HG03378 (cell line): ENCODE measurements at regions not wholly inside any gene's neighbourhood (a gene's known extent, or its start where the extent isn't known, plus 50 kb on each side); places are given as distances from the start of the nearest gene placed in this dataset.

Source experiments
- ATAC-seq: cut with Tn5 transposase; IDR thresholded peaks from one replicate; pipeline ENCODE4 v1.9.1; 2021; ENCODE audit warnings: mild to moderate bottlenecking, moderate library complexity; ENCODE audit not compliant: unreplicated experiment

GRCh38 chr13:105442040-105442439, 1093.4 kb downstream of the EFNB2 start:
- ATAC-seq: no peak

DNA sequence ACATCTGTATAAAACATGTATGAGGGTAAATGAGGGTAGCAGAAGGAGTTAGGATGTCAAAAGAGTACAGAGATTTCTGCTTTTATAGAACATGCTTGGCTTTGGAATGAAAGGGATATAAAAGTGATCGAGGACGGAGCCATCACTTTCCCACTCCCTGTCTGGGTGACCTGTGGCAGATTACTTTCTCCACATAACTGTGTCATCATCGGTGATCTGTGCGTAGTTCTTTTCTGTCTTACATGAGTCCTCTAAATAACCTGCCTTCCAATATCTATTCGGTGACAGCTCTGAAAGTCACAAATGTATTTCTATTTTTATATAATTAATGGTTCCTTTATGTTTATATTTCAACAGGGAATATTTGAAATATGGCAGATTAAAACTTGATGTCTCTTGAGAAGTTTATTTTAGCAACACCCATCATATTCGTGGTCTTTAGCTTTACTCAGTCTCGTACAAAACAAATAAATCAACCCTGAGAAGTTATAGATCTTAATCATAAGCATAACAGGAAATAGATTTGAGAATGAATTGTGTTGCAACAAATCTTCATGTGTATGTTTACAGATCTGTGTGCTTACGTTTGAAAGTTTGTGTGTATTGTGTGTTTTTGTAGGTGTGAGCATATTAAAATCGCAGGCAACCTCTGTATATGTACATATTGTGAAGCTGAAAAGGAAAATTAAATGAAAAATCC, 1094.3 kb downstream of the EFNB2 start:
- ATAC-seq: no peak

- ATAC-seq: no peak
These were observed 1098.5 kb downstream of the EFNB2 start for GRCh38 chr13:105436943-105437342.

DNA sequence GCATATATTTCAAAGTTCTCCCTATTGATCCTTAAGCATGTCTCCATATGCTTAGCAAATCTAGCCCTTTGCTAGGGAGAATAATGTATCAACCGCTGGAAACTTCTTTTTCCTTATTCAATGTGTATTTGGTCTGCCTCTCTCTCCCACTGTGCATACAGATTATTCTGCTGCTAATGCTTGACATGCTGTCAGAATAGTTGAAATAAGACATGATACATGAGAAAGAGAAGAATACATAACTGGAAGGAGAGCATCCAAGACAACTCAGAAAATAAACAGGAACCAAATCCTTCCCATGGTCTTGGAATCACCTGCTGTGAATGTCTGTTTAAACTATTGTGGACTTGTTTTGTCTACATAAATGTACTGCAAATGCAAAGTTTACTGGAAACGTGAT, 1103.0 kb downstream of the EFNB2 start:
- ATAC-seq: no peak

GRCh38 chr13:105428811-105429210, 1106.7 kb downstream of the EFNB2 start:
- no peak for ATAC-seq

DNA sequence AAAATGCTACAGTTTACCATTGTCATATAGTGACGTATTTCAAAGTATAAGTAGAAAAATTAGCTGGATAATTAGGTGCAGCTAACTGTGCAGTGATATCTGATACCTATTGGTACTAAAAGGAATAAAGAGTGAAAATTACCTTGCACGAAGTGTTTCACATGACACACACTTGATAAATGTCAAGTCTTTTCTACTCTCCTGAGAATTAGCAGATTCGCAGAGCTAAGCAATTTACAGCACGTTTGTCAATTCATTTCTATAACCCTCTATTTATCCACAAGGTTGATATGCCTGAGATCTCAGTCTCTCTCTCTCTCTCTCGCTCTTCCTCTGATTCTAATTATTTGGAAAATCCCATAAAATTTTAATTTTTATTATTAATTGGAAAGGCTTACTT, 1109.0 kb downstream of the EFNB2 start:
- ATAC-seq: no peak

DNA sequence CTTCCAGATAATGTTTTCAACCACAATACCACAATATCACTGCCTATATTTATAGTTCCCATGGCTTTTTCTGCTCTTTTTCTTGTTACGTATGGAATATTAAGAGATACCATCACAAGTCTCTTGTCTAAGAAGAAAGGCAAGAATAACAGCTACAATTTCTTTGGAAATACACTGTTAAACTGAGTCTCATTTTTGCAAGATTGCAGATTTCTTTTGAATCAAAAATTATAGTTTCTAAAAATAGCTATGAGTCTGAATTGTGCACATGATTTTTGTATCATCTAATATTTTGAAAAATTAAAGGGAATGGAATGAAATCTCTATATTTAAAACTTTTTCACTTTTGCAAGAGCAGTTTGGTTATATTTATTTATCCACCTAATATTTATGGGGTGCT, 1120.8 kb downstream of the EFNB2 start:
- no peak for ATAC-seq

DNA sequence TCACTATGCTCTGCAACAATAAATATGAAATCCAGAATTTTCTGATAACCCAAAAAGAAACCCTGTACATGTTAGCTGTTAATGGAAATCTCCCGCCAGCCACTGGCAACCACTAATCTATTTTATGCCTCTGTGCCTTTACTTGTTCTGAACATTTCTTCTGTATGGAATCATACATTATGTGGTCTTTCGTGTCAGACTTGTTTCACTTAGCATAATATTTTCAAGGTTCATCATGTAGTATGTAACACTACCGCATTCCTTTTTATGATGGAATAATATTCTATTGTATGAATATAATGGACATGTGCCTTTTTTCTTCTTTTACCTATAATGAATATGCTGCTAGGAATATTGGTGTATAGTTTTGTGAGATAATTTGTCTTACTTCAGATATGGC, 1123.3 kb downstream of the EFNB2 start:
- no peak for ATAC-seq

GRCh38 chr13:105410602-105411001, 1124.9 kb downstream of the EFNB2 start:
- ATAC-seq: no peak

- no peak for ATAC-seq
These were observed 1128.9 kb downstream of the EFNB2 start for GRCh38 chr13:105406551-105406950.

- no peak for ATAC-seq
These were observed 1132.4 kb downstream of the EFNB2 start for GRCh38 chr13:105403086-105403485.

GRCh38 chr13:105395041-105395440, 1140.4 kb downstream of the EFNB2 start:
- ATAC-seq: no peak

GRCh38 chr13:105389373-105389772, 1146.1 kb downstream of the EFNB2 start:
- no peak for ATAC-seq

- ATAC-seq: no peak
These were observed 1158.0 kb downstream of the EFNB2 start for GRCh38 chr13:105377452-105377851.

GRCh38 chr13:105370011-105370650, 1165.3 kb downstream of the EFNB2 start:
- ATAC-seq: no peak

DNA sequence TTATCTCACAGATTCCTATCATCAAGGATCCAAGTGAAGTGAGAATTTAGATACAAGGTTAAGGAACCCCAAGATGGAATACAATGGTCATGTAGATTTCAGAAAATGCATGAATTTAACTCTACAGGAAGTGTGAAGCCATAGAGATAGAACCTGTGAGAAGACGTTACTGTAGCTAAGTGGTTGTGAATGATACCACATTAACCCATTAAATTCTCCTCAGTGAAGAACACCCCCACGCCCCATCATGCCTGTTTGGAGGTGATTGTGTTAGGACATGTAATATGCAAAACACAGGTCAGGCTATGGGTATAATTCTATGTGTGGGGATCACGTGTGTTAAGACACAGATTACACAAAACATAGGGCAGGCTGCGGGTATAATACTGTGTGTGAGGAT, 1166.7 kb downstream of the EFNB2 start:
- no peak for ATAC-seq

DNA sequence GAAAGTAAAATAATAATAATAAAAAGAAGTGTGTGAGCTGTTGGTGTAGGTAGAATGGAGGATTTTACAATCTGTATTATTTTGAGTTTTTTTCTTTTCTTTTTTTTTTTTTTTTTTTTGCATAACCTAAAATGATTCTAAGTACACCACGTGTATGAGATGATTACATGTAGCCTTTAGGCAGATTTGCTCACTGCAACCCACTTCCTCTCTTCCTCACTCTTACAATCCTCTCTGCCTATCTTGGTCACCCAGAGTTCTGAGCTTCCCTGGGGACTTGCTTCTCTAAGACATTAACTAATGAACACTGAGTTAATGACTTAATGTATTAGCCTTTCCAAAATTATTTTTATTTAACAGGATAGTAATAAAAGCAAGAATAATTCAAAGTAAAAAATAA, 1169.6 kb downstream of the EFNB2 start:
- ATAC-seq: no peak

DNA sequence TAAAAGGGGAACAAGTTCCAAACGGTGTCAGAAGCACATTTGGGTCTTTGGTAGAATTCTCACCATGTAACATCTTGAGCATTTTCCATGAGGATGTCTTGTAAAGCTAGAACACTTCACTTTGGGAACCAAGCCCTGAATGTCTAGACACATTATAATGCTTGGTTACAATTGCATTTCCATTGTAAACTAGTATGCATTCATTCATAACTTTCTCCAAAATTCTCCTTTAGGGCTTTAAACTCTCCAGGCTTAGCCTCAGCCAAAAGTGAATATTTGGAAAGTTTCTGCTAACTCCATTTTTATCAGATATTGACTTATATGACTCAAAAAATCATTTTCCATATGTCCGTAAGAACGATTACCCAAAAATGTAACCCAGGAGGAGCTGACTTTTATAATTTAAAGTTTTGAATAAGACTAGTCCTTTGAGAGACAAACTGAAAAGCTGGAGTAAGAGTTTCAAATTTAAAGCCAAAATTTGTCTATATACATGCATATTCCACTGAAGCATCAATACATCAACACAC, 1170.4 kb downstream of the EFNB2 start:
- no peak for ATAC-seq

DNA sequence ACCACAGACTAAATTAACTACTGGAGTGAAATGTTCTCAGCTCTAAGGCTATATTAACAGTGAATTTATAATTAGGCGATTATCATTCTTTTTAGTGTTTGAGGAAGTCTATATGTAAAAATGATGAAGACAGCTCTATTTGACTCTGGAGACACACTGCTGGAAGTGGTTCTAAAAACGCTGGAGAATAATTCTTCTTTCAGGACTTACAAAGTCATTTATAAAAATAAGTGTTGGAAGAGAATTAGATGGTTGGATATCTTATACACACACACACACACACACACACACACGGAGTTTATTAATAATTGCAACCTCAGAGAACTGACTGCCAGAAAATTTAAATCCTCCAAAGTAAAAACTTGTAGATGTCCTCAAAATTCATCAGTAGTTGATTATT, 1171.3 kb downstream of the EFNB2 start:
- ATAC-seq: no peak

GRCh38 chr13:105363261-105364190, 1171.9 kb downstream of the EFNB2 start:
- ATAC-seq: no peak

GRCh38 chr13:105353654-105354053, 1181.8 kb downstream of the EFNB2 start:
- ATAC-seq: no peak
